Activated naive CD8-positive, alpha-beta T cell treated with anti-CD3 and anti-CD28 coated beads for 36 hours (primary cell): ENCODE measurements at regions not wholly inside any gene's neighbourhood (a gene's known extent, or its start where the extent isn't known, plus 50 kb on each side); places are given as distances from the start of the nearest gene placed in this dataset.

Experiments used
- DNase-seq: peaks from one replicate; pipeline ENCODE4 v3.0.0; 2021
- H3K27ac Mint-ChIP-seq: one replicate; pipeline ENCODE4 v1.8.0; 2022; ENCODE audit warnings: mild to moderate bottlenecking, moderate library complexity, mixed read lengths
- H3K27me3 Mint-ChIP-seq: one replicate; pipeline ENCODE4 v1.8.0; 2022; ENCODE audit warnings: mild to moderate bottlenecking, mixed read lengths
- H3K36me3 Mint-ChIP-seq: one replicate; pipeline ENCODE4 v1.8.0; 2021; ENCODE audit warnings: mild to moderate bottlenecking, mixed read lengths
- H3K4me1 Mint-ChIP-seq: one replicate; pipeline ENCODE4 v1.8.0; 2021; ENCODE audit warnings: mixed read lengths
- H3K4me3 Mint-ChIP-seq: one replicate; pipeline ENCODE4 v1.8.0; 2022; ENCODE audit warnings: mild to moderate bottlenecking, moderate library complexity, mixed read lengths
- H3K9me3 Mint-ChIP-seq: one replicate; pipeline ENCODE4 v1.8.0; 2022; ENCODE audit warnings: mixed read lengths

DNA sequence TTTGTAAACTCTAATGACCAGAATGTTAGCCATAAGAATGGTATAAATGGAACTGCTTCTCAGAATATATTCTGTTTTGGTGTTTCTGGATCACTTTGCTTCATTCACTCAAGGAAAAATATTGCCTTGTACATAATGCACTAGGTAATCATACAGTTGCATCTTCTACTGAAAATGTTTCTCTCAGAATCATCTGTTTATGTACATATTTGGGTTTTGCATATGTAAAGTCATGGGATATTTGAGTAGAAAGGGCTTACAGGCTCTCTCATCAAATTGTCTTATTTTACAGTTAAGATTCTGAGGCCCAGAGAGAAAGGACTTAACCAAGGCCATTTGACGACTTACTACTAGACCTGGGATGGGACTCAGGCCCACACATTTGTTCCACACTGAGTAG, 97.8 kb upstream of the PALM2AKAP2 start:
- H3K27ac Mint-ChIP-seq = no peak overlapping the region
- DNase-seq = no peak
- H3K36me3 Mint-ChIP-seq = no peaks in the 10 kb centered on the region
- peaks cover 9% of the 10 kb centered on the region for H3K27me3 Mint-ChIP-seq
- peaks cover 2% of the 10 kb centered on the region for H3K9me3 Mint-ChIP-seq
- H3K4me1 Mint-ChIP-seq = no peaks in the 10 kb centered on the region
- H3K4me3 Mint-ChIP-seq = no peak overlapping the region

GRCh38 chr9:109683521-109683920, 96.5 kb upstream of the PALM2AKAP2 start:
- peaks cover 9% of the 10 kb centered on the region for H3K27me3 Mint-ChIP-seq
- H3K9me3 Mint-ChIP-seq = peaks cover 2% of the 10 kb centered on the region
- H3K36me3 Mint-ChIP-seq = no peaks in the 10 kb centered on the region
- H3K4me1 Mint-ChIP-seq = no peaks in the 10 kb centered on the region
- no peak overlapping the region for H3K27ac Mint-ChIP-seq
- DNase-seq = no peak
- no peak overlapping the region for H3K4me3 Mint-ChIP-seq

DNA sequence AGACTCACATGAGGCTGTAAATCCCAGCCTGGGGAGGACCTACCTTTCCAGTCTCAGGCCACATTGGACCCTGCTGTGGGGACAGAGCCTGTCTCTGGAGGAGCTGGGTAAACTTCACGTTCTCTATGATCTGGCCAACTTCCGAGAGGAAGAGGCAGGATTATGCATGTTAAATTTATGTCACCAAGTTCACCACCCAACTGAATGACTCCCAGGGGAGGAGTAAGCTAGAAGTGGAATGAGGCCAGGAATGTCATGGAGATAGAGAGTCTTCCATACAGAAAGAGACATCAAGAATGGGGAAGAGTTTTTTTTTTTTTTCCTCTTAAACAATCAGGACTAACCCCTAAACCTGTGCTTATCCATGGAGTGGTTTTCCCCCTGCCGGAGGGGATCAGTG, 90.3 kb upstream of the PALM2AKAP2 start:
- no peak for DNase-seq
- Mint-ChIP-seq H3K36me3 (no peaks in the 10 kb centered on the region), H3K4me3 (no peak overlapping the region), H3K4me1 (no peaks in the 10 kb centered on the region), H3K27ac (no peak overlapping the region), H3K27me3 (peaks cover 6% of the 10 kb centered on the region), H3K9me3 (no peaks in the 10 kb centered on the region)

DNA sequence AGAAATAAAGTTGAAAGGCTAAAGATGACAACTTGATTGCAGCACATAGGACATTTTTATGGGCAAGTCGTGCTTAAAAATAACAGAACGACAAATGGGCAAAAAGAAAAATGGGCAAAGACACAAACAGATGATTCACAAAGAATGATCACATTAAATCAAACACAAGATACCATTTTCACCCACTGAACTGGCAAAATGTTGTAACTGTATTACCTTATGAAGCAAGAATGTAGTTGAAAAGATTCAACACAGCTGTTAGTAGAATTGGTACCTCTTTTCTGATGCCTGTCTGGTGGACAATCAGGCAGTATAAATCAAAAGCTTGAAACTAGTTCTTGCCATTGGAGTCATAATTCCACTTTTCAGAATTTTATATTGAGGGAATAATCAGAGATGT, 81.0 kb upstream of the PALM2AKAP2 start:
- Mint-ChIP-seq H3K4me3 (no peak overlapping the region), H3K27ac (no peak overlapping the region), H3K4me1 (no peaks in the 10 kb centered on the region), H3K36me3 (no peaks in the 10 kb centered on the region), H3K9me3 (peaks cover 2% of the 10 kb centered on the region), H3K27me3 (peaks cover 6% of the 10 kb centered on the region)
- no peak for DNase-seq

DNA sequence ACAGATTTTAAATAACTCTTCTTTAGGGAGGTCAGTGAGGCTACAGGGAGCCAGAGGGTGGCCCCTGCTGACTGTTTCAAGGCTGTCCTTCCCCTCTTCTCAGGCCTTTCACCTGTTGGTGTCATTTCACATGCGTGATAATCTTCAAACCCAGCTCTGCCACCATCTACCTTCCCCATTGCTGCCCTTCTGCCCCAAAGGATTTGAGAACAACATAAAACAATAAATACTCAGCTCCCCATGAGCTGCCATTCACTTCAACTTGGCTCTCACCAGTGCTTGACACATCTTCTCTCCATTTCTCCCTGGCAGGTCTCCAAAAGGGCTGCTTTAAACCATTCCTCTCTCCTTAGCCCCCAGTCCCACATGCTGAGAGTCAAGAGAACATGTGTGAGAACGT, 75.5 kb upstream of the PALM2AKAP2 start:
- Mint-ChIP-seq H3K9me3 (peaks cover 2% of the 10 kb centered on the region), H3K4me3 (no peak overlapping the region), H3K27me3 (no peaks in the 10 kb centered on the region), H3K4me1 (no peaks in the 10 kb centered on the region), H3K27ac (no peak overlapping the region), H3K36me3 (no peaks in the 10 kb centered on the region)
- no peak for DNase-seq

- H3K27me3 Mint-ChIP-seq = no peaks in the 10 kb centered on the region
- no peak overlapping the region for H3K4me3 Mint-ChIP-seq
- H3K36me3 Mint-ChIP-seq = no peaks in the 10 kb centered on the region
- no peak overlapping the region for H3K27ac Mint-ChIP-seq
- H3K4me1 Mint-ChIP-seq = no peaks in the 10 kb centered on the region
- no peak for DNase-seq
- no peaks in the 10 kb centered on the region for H3K9me3 Mint-ChIP-seq
Observed at GRCh38 chr9:109705515-109705914, 74.5 kb upstream of the PALM2AKAP2 start.

DNA sequence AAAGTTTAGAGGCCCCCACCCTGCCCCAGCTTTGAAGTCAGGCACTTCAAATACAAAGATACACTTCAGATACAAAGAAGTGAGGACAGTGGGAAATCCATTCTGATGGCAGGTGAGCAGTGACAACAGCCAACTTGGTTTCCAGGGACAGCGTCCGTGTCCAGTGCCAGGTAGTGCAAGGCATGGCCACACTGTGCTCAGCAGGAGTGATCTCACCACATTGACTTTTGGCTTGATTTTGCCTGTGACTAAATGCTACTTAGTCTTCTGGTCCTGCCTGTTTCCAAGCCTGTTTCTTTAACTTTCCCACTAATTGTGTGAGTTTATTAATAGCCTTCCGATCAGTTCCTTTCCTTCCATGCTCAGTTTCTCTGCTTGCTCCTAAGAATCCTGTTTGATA, 72.6 kb upstream of the PALM2AKAP2 start:
- H3K9me3 Mint-ChIP-seq = no peaks in the 10 kb centered on the region
- no peak overlapping the region for H3K4me3 Mint-ChIP-seq
- H3K36me3 Mint-ChIP-seq = no peaks in the 10 kb centered on the region
- H3K27ac Mint-ChIP-seq = no peak overlapping the region
- DNase-seq = no peak
- H3K27me3 Mint-ChIP-seq = no peaks in the 10 kb centered on the region
- H3K4me1 Mint-ChIP-seq = no peaks in the 10 kb centered on the region

DNA sequence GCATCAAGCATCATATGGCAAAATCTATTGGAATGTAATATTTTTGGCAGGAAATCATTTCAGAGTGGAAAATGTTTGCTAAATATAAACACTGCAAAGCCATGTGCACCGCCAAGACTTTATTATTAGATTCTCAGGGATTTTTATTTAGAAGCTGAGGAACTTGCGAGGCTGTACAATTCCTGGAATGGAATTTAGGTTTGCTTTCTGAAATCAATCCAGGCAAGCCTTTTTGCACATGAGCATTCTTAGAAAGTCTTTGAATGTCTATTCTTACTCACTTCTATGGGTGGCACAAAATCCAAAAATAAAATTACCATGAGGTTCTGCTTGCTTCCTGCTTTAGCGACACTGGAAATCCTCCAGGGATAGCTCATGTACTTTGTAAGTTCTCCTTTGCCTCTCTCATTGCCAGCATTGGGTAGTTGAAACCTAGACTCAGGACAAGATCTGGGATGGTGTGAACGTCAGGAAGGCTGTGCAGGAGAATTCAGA, 71.5 kb upstream of the PALM2AKAP2 start:
- no peak overlapping the region for H3K27ac Mint-ChIP-seq
- H3K4me1 Mint-ChIP-seq = no peaks in the 10 kb centered on the region
- no peak for DNase-seq
- H3K36me3 Mint-ChIP-seq = no peaks in the 10 kb centered on the region
- H3K27me3 Mint-ChIP-seq = no peaks in the 10 kb centered on the region
- H3K4me3 Mint-ChIP-seq = no peak overlapping the region
- no peaks in the 10 kb centered on the region for H3K9me3 Mint-ChIP-seq

DNA sequence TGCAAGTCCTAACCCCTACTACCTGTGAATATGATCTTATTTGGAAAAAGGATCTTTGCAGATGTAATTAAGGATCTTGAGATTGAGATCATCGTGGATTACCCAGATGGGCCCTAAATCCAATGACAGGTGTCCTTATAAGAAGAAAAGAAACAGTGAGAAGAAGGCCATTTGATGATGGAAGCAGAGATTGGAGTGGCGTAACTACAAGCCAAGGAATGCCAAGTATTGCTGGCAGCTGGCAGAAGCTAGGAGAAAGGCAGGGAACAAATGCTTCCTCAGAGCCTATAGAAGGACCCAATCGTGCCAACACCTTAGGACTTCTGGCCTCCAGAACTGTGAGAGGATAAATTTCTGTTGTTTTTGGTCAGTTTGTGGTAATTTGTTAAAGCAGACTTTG, 70.1 kb upstream of the PALM2AKAP2 start:
- H3K4me1 Mint-ChIP-seq = no peaks in the 10 kb centered on the region
- no peak overlapping the region for H3K27ac Mint-ChIP-seq
- DNase-seq = no peak

DNA sequence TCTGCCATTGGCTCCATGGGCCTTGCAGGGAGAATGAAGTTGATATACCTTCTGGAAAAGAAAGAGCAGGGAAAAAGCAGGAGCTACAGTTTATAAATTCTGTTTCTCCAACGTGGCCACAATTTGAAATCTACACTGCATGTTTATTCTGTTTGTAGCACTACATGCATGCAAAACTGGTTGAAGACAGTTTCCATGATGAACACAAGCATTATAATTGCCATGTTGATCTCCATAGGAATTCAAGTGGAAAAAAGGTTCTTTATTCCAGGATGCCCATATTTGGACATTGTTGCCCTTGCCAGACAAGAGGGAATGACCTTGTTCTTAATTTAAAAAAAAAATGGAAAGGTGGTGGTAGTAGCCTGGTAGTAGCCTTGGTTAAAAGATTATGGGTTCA, 69.2 kb upstream of the PALM2AKAP2 start:
- Mint-ChIP-seq H3K27ac (no peak overlapping the region), H3K36me3 (no peaks in the 10 kb centered on the region), H3K27me3 (no peaks in the 10 kb centered on the region), H3K9me3 (no peaks in the 10 kb centered on the region), H3K4me3 (no peak overlapping the region), H3K4me1 (no peaks in the 10 kb centered on the region)
- DNase-seq = no peak

More for the DNA sequence above, 70.1 kb upstream of the PALM2AKAP2 start:
- no peaks in the 10 kb centered on the region for H3K9me3 Mint-ChIP-seq
- no peaks in the 10 kb centered on the region for H3K27me3 Mint-ChIP-seq
- no peak overlapping the region for H3K4me3 Mint-ChIP-seq
- H3K36me3 Mint-ChIP-seq = no peaks in the 10 kb centered on the region

- no peak overlapping the region for H3K4me3 Mint-ChIP-seq
- H3K36me3 Mint-ChIP-seq = no peaks in the 10 kb centered on the region
- no peaks in the 10 kb centered on the region for H3K27me3 Mint-ChIP-seq
- no peaks in the 10 kb centered on the region for H3K9me3 Mint-ChIP-seq
- H3K27ac Mint-ChIP-seq = no peak overlapping the region
- DNase-seq = no peak
- no peaks in the 10 kb centered on the region for H3K4me1 Mint-ChIP-seq
Observed at GRCh38 chr9:109715344-109715743, 64.7 kb upstream of the PALM2AKAP2 start.

GRCh38 chr9:109716631-109717030, 63.4 kb upstream of the PALM2AKAP2 start:
- no peak for DNase-seq
- Mint-ChIP-seq H3K27ac (no peak overlapping the region), H3K4me3 (no peak overlapping the region), H3K27me3 (no peaks in the 10 kb centered on the region), H3K36me3 (no peaks in the 10 kb centered on the region), H3K9me3 (no peaks in the 10 kb centered on the region), H3K4me1 (no peaks in the 10 kb centered on the region)

GRCh38 chr9:109717342-109717741, 62.7 kb upstream of the PALM2AKAP2 start:
- Mint-ChIP-seq H3K27me3 (no peaks in the 10 kb centered on the region), H3K4me1 (no peaks in the 10 kb centered on the region), H3K4me3 (no peak overlapping the region), H3K9me3 (no peaks in the 10 kb centered on the region), H3K36me3 (no peaks in the 10 kb centered on the region), H3K27ac (no peak overlapping the region)
- DNase-seq = no peak

DNA sequence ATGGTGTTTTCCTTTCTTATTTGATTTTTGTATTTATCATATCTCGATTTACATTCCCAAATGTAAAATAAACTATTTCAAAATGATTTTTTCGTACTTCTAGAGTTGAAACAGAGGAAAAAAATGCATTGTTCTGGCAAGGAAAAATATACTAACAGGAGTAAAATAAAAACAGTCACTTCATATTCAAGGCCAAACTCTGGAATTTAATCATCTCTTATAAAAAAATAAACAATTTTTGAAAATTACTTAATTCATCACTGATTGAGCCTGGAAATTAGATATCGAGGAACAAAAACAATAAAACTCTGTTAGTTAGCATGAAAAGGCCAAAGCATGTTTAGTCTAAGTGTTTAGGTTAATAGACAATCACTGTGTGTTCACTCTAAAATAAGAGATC, 61.1 kb upstream of the PALM2AKAP2 start:
- H3K9me3 Mint-ChIP-seq = no peaks in the 10 kb centered on the region
- DNase-seq = no peak
- H3K36me3 Mint-ChIP-seq = no peaks in the 10 kb centered on the region
- no peaks in the 10 kb centered on the region for H3K4me1 Mint-ChIP-seq
- no peak overlapping the region for H3K27ac Mint-ChIP-seq
- no peak overlapping the region for H3K4me3 Mint-ChIP-seq
- peaks cover 6% of the 10 kb centered on the region for H3K27me3 Mint-ChIP-seq

DNA sequence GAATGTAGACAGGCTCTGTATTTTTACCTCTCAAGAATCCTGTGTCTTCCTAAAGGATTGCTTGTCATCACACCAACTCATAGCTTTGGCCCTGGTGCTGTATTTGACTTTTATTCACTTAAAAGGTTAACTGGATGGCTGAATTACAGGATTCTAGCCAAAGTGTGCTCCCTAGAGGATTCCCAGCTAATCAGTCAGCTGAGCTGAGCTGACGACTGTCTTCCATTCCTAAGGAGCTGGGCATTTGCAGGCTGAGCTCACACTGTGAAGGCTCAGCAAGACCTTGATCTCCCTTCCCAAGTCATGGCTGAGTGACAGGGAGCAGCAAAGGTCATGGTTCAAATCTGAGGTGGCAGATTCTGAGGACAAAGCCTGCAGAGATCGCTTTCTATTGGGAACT, 59.0 kb upstream of the PALM2AKAP2 start:
- Mint-ChIP-seq H3K27ac (no peak overlapping the region), H3K9me3 (no peaks in the 10 kb centered on the region), H3K4me1 (no peaks in the 10 kb centered on the region), H3K4me3 (no peak overlapping the region), H3K36me3 (no peaks in the 10 kb centered on the region), H3K27me3 (peaks cover 6% of the 10 kb centered on the region)
- DNase-seq = no peak

- Mint-ChIP-seq H3K27ac (no peak overlapping the region), H3K36me3 (no peaks in the 10 kb centered on the region), H3K9me3 (no peaks in the 10 kb centered on the region), H3K27me3 (peaks cover 6% of the 10 kb centered on the region), H3K4me1 (no peaks in the 10 kb centered on the region), H3K4me3 (no peak overlapping the region)
- DNase-seq = no peak
Observed at GRCh38 chr9:109722007-109722406, 58.0 kb upstream of the PALM2AKAP2 start.

- Mint-ChIP-seq H3K36me3 (no peaks in the 10 kb centered on the region), H3K4me1 (no peaks in the 10 kb centered on the region), H3K27ac (no peak overlapping the region), H3K9me3 (no peaks in the 10 kb centered on the region), H3K27me3 (peaks cover 6% of the 10 kb centered on the region), H3K4me3 (no peak overlapping the region)
- no peak for DNase-seq
Observed at GRCh38 chr9:109723781-109724180, 56.2 kb upstream of the PALM2AKAP2 start.
